WERI-Rb-1 (cell line): ENCODE measurements at regions not wholly inside any gene's neighbourhood (a gene's known extent, or its start where the extent isn't known, plus 50 kb on each side); places are given as distances from the start of the nearest gene placed in this dataset.

Experiments
- DNase-seq: peaks from one replicate; pipeline ENCODE4 v3.0.0-alpha.2; 2020
- H3K27ac ChIP-seq: fragments of 250-450 bp; sonication (Bioruptor Pico); 2 replicates; pipeline ENCODE4 v1.5.1; 2020; ENCODE audit warnings: mild to moderate bottlenecking, moderate library complexity
- H3K27me3 ChIP-seq: fragments of 250-450 bp; sonication (Bioruptor Pico); 2 replicates; pipeline ENCODE4 v1.5.1; 2021; ENCODE audit warnings: mild to moderate bottlenecking, low read depth, moderate library complexity; ENCODE audit not compliant: insufficient read depth, severe bottlenecking
- H3K36me3 ChIP-seq: fragments of 250-450 bp; sonication (Bioruptor Pico); 2 replicates; pipeline ENCODE4 v1.5.1; 2020; ENCODE audit warnings: mild to moderate bottlenecking, moderate library complexity
- H3K4me3 ChIP-seq: 2 replicates; pipeline ENCODE4 v1.5.1; 2011; ENCODE audit warnings: low read depth, mild to moderate bottlenecking, control low read depth, low read length
- H3K9me3 ChIP-seq: fragments of 250-450 bp; sonication (Bioruptor Pico); 2 replicates; pipeline ENCODE4 v1.5.1; 2021; ENCODE audit warnings: mild to moderate bottlenecking, moderate library complexity; ENCODE audit not compliant: severe bottlenecking
- TF ChIP-seq, protein P1 (sequence below): IDR thresholded peaks from 2 replicates; pipeline ENCODE4 v1.5.1; 2011; ENCODE audit warnings: low read depth, mild to moderate bottlenecking, control low read depth, inconsistent platforms, low read length

DNA sequence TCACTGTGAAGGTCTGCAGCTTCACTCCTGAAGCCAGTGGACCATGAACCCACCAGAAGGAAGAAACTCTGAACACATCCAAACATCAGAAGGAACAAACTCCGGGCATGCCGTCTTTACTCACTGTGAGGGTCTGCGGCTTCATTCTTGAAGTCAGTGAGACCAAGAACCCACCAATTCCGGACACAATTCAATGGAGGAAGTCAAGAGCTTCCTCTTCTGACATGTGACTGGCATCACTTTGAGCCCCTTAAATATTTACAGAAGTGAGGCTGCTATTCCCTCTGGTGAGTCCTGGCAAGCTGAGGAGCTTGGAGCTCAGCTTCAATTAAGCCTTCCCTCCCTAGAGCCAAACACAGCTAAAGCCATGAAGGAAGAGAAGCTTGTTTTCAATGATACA is 103.5 kb upstream of the SRD5A3 start:
- TF ChIP-seq, protein P1, sequence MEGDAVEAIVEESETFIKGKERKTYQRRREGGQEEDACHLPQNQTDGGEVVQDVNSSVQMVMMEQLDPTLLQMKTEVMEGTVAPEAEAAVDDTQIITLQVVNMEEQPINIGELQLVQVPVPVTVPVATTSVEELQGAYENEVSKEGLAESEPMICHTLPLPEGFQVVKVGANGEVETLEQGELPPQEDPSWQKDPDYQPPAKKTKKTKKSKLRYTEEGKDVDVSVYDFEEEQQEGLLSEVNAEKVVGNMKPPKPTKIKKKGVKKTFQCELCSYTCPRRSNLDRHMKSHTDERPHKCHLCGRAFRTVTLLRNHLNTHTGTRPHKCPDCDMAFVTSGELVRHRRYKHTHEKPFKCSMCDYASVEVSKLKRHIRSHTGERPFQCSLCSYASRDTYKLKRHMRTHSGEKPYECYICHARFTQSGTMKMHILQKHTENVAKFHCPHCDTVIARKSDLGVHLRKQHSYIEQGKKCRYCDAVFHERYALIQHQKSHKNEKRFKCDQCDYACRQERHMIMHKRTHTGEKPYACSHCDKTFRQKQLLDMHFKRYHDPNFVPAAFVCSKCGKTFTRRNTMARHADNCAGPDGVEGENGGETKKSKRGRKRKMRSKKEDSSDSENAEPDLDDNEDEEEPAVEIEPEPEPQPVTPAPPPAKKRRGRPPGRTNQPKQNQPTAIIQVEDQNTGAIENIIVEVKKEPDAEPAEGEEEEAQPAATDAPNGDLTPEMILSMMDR, result no peak
- no peak overlapping the region for H3K27ac ChIP-seq
- H3K4me3 ChIP-seq, result no peak overlapping the region
- peaks cover 31% of the 10 kb centered on the region for H3K27me3 ChIP-seq
- H3K36me3 ChIP-seq, result no peaks in the 10 kb centered on the region
- no peak for DNase-seq
- H3K9me3 ChIP-seq, result no peaks in the 10 kb centered on the region

DNA sequence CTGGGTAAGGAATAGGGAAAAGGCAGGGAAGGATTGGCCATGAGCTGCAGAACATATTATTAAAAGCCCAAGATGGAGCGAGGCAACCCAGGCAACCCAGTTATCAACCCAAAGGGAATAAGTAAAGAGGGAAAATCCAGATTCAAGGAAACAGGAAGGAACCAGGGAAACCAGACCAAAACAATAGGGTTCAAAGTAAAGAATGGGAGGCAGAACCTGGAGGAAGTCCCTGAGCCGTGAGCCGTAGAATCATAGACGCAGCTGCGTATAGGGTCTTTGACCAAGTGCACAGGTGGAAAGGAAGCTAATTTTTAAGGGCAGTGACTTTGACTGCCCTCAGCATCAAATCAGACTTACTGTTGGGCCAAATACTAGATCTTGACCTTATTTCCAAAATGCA is 98.5 kb upstream of the SRD5A3 start:
- H3K9me3 ChIP-seq, result no peaks in the 10 kb centered on the region
- DNase-seq, result no peak
- TF ChIP-seq, protein P1, result no peak
- no peak overlapping the region for H3K4me3 ChIP-seq
- no peaks in the 10 kb centered on the region for H3K36me3 ChIP-seq
- H3K27ac ChIP-seq, result no peak overlapping the region
- peaks cover 17% of the 10 kb centered on the region for H3K27me3 ChIP-seq

DNA sequence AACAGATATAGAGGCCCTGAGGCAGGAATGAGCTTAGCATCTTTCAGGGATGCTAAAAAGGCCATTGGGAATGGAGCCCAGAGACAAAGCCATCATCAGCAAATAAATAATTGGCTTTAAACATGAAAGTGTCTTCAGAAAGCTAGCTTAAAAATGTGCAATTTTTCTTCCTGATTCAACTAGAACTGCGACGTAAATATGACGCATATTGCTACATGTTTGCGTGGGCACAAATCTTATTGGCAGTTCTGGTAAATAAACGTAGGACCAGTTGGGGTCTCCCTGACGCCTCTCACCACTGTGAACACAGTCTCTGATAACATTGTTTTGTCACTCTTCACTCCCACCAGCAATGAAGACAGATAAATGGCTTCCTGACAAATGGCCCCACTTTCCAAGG is 97.3 kb upstream of the SRD5A3 start:
- no peaks in the 10 kb centered on the region for H3K9me3 ChIP-seq
- DNase-seq, result no peak
- peaks cover 17% of the 10 kb centered on the region for H3K27me3 ChIP-seq
- no peaks in the 10 kb centered on the region for H3K36me3 ChIP-seq
- H3K27ac ChIP-seq, result no peak overlapping the region
- no peak overlapping the region for H3K4me3 ChIP-seq
- TF ChIP-seq, protein P1, result no peak

DNA sequence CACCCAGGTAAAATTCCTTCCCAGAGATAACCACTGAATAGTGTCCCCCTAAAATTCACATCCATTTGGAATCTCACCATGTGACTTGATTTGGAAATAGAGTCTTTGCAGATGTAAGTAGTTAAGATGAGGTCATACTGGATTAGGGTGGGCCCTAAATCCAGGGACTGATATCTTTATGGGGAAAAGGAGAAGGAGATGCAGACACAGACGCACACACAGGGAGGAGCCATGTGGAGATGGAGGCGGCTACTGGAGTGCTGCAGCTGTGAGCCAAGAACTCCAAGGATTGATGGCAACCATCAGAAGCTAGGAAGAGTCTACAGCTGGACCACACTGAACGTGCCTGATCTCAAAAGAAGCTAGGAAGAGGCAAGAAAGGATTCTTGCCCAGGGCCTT is 96.6 kb upstream of the SRD5A3 start:
- no peak overlapping the region for H3K27ac ChIP-seq

DNA sequence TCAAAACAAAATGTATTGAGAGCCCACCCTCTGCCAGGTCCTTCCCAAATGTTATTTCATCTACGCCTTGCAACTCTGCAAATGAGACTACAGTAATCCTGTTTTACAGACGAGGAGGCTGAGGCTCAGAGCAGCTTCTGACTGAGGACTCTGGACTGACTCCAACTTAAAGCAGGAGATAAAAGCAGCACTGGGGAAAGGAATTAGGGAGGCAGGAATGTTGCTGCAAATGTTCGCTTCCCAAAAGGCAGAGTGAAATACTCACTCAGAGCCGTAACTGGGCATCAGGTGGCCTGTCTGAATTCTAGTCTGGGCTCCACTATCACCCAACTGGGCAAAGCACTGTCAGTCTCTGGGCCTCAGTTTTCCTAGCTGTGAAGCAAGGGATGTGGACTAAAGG is 94.7 kb upstream of the SRD5A3 start:
- Histone ChIP-seq H3K36me3 (no peaks in the 10 kb centered on the region), H3K27ac (no peak overlapping the region), H3K9me3 (no peaks in the 10 kb centered on the region), H3K4me3 (no peak overlapping the region), H3K27me3 (peaks cover 21% of the 10 kb centered on the region)
- TF ChIP-seq, protein P1, result no peak
- no peak for DNase-seq

More for the DNA sequence above, 96.6 kb upstream of the SRD5A3 start:
- Histone ChIP-seq H3K9me3 (no peaks in the 10 kb centered on the region), H3K4me3 (no peak overlapping the region), H3K27me3 (peaks cover 13% of the 10 kb centered on the region), H3K36me3 (no peaks in the 10 kb centered on the region)
- TF ChIP-seq, protein P1, result no peak
- no peak for DNase-seq

DNA sequence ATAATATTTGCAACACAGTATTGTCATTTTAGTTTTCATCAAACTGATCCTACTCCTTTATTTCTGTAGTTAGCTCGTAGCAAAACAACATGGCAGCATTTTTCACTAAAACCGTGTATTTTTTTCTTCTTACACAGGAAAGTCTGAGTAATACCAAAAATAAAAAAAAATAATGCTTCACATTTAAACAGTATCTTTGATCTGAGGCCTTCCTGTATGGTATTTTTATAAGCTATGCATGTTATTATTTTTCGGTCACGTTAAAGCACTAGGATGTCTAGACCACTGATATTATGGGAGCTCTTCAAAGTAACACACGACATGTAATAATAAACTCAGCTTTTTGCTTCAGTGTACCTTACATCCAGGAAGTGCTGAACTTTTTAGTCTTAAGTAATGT is 94.1 kb upstream of the SRD5A3 start:
- H3K4me3 ChIP-seq, result no peak overlapping the region
- TF ChIP-seq, protein P1, result no peak
- no peak overlapping the region for H3K27ac ChIP-seq
- no peaks in the 10 kb centered on the region for H3K9me3 ChIP-seq
- H3K27me3 ChIP-seq, result peaks cover 24% of the 10 kb centered on the region
- no peaks in the 10 kb centered on the region for H3K36me3 ChIP-seq
- DNase-seq, result no peak
